ENCODE measurements at regions not wholly inside any gene's neighbourhood (a gene's known extent, or its start where the extent isn't known, plus 50 kb on each side); places are given as distances from the start of the nearest gene placed in this dataset.

GRCh38 chr11:122413677-122414076, 241.8 kb upstream of the UBASH3B start:
- no peak for TF ChIP-seq POLR2A (IDR thresholded peaks at IDR 0.05)
- no peak for TF ChIP-seq CTCF (IDR thresholded peaks at IDR 0.05)
